ENCODE measurements at regions not wholly inside any gene's neighbourhood (a gene's known extent, or its start where the extent isn't known, plus 50 kb on each side); places are given as distances from the start of the nearest gene placed in this dataset.

- DNase-seq = no peak
These were observed 212.6 kb downstream of the DTHD1 start for GRCh38 chr4:36494016-36494415.

- no peak for DNase-seq
These were observed 213.3 kb downstream of the DTHD1 start for GRCh38 chr4:36494747-36495146.

GRCh38 chr4:36502350-36502749 lies 220.9 kb downstream of the DTHD1 start:
- no peak for DNase-seq

- DNase-seq = no peak
These were observed 227.0 kb downstream of the DTHD1 start for GRCh38 chr4:36508394-36508793.

GRCh38 chr4:36509845-36510244 lies 228.4 kb downstream of the DTHD1 start:
- no peak for DNase-seq

- no peak for DNase-seq
These were observed 230.4 kb downstream of the DTHD1 start for GRCh38 chr4:36511785-36512184.

- no peak for DNase-seq
These were observed 235.2 kb downstream of the DTHD1 start for GRCh38 chr4:36516522-36517095.

- no peak for DNase-seq
These were observed 241.8 kb downstream of the DTHD1 start for GRCh38 chr4:36523182-36523581.

- no peak for DNase-seq
These were observed 251.4 kb downstream of the DTHD1 start for GRCh38 chr4:36532670-36533379.

- DNase-seq = no peak
These were observed 252.5 kb downstream of the DTHD1 start for GRCh38 chr4:36533944-36534343.

GRCh38 chr4:36547383-36547782 lies 266.0 kb downstream of the DTHD1 start:
- DNase-seq = no peak

- no peak for DNase-seq
These were observed 267.8 kb downstream of the DTHD1 start for GRCh38 chr4:36549252-36549651.

GRCh38 chr4:36549992-36550391 lies 268.6 kb downstream of the DTHD1 start:
- no peak for DNase-seq

- DNase-seq = no peak
These were observed 270.3 kb downstream of the DTHD1 start for GRCh38 chr4:36551697-36552214.

- DNase-seq = no peak
These were observed 271.6 kb downstream of the DTHD1 start for GRCh38 chr4:36553029-36553428.

GRCh38 chr4:36553453-36553852 lies 272.0 kb downstream of the DTHD1 start:
- DNase-seq = no peak

GRCh38 chr4:36556984-36557383 lies 275.6 kb downstream of the DTHD1 start:
- DNase-seq = no peak

- no peak for DNase-seq
These were observed 287.2 kb downstream of the DTHD1 start for GRCh38 chr4:36568575-36568974.

- no peak for DNase-seq
These were observed 292.0 kb downstream of the DTHD1 start for GRCh38 chr4:36573441-36573840.

- DNase-seq = no peak
These were observed 293.4 kb downstream of the DTHD1 start for GRCh38 chr4:36574816-36575215.

- no peak for DNase-seq
These were observed 300.8 kb downstream of the DTHD1 start for GRCh38 chr4:36582198-36582597.

GRCh38 chr4:36587909-36588472 lies 306.6 kb downstream of the DTHD1 start:
- DNase-seq = no peak

- DNase-seq = no peak
These were observed 308.9 kb downstream of the DTHD1 start for GRCh38 chr4:36590343-36590742.

GRCh38 chr4:36601864-36602495 lies 320.6 kb downstream of the DTHD1 start:
- DNase-seq = no peak
